H1 (cell line): ENCODE measurements at regions not wholly inside any gene's neighbourhood (a gene's known extent, or its start where the extent isn't known, plus 50 kb on each side); places are given as distances from the start of the nearest gene placed in this dataset.

ENCODE experiments used
- CTCF ChIA-PET: fragments of 300-600 bp; sonication (Branson Sonifier 250); formaldehyde crosslinking; loops from one replicate; lab custom pipeline; 2021; ENCODE audit not compliant: partially characterized antibody; lab: Charles Lee
- POLR2A ChIA-PET: fragments of 300-600 bp; sonication (Branson Sonifier 250); formaldehyde crosslinking; loops from one replicate; lab custom pipeline; 2021; ENCODE audit warnings: inconsistent platforms; ENCODE audit not compliant: partially characterized antibody; lab: Charles Lee
- DNase-seq, 2 experiments: peaks; one replicate each; pipeline versions ENCODE4 v3.0.0 to v3.0.0-alpha.2; 2010 to 2022; ENCODE audit warnings: low spot score in 2 of 2, low read depth in 1 of 2, mixed read lengths in 1 of 2
- FAIRE-seq: peaks from 2 replicates; lab custom pipeline; 2011; peaks lifted over from hg19 to GRCh38; lab: Jason Lieb, UNC
- H2AFZ ChIP-seq: 2 replicates; pipeline ENCODE4 v1.8.1; 2012; ENCODE audit warnings: low read length, inconsistent platforms
- H2AK5ac ChIP-seq: 2 replicates; pipeline ENCODE4 v1.6.1; 2013; ENCODE audit warnings: low read depth, low read length
- H2BK120ac ChIP-seq: replicated peaks from 2 replicates; pipeline ENCODE3; 2013; ENCODE audit warnings: low read depth, low read length, inconsistent platforms
- H2BK12ac ChIP-seq: 2 replicates; pipeline ENCODE4 v1.6.1; 2013; ENCODE audit warnings: low read depth, low read length
- H2BK15ac ChIP-seq: 2 replicates; pipeline ENCODE4 v1.6.1; 2013; ENCODE audit warnings: low read length
- H2BK20ac ChIP-seq: 2 replicates; pipeline ENCODE4 v1.6.1; 2013; ENCODE audit warnings: low read length
- H2BK5ac ChIP-seq: 2 replicates; pipeline ENCODE4 v1.6.1; 2013; ENCODE audit warnings: low read depth, low read length
- H3K14ac ChIP-seq: 2 replicates; pipeline ENCODE4 v1.6.1; 2013; ENCODE audit warnings: inconsistent platforms; ENCODE audit not compliant: insufficient read length
- H3K18ac ChIP-seq: 2 replicates; pipeline ENCODE4 v1.6.1; 2013; ENCODE audit warnings: low read length; ENCODE audit errors: extremely low read depth
- H3K23ac ChIP-seq: 2 replicates; pipeline ENCODE4 v1.6.1; 2013; ENCODE audit warnings: inconsistent platforms; ENCODE audit not compliant: insufficient read length
- H3K23me2 ChIP-seq: 2 replicates; pipeline ENCODE4 v1.6.1; 2013; ENCODE audit warnings: low read depth, low read length
- H3K27ac ChIP-seq: 2 replicates; pipeline ENCODE4 v1.6.1; 2011; ENCODE audit warnings: low read depth, low read length, inconsistent platforms
- H3K27me3 ChIP-seq, 4 experiments: replicated peaks in 1 of 4; 1 replicate in 1 of 4; 2 replicates in 3 of 4; pipeline versions ENCODE4 v1.6.1 to v1.8.1; 2011 to 2013; ENCODE audit warnings: low read length in 3 of 4, mild to moderate bottlenecking in 3 of 4, inconsistent platforms in 2 of 4, mixed read lengths in 2 of 4, moderate library complexity in 1 of 4; ENCODE audit not compliant: control insufficient read depth in 3 of 4, insufficient read depth in 3 of 4; ENCODE audit errors: extremely low read depth in 1 of 4
- H3K36me3 ChIP-seq, 4 experiments: 2 replicates each; pipeline versions ENCODE4 v1.6.1 to v1.8.1; 2011 to 2013; ENCODE audit warnings: mild to moderate bottlenecking in 4 of 4, low read length in 3 of 4, moderate library complexity in 2 of 4, control low read depth in 1 of 4, inconsistent platforms in 1 of 4; ENCODE audit not compliant: insufficient read depth in 4 of 4, control insufficient read depth in 2 of 4
- H3K4ac ChIP-seq: replicated peaks from 2 replicates; pipeline ENCODE3; 2013; ENCODE audit warnings: low read length, low read depth, mixed read lengths, inconsistent platforms; ENCODE audit not compliant: insufficient read length
- H3K4me1 ChIP-seq, 4 experiments: replicated peaks in 1 of 4; 1 replicate in 1 of 4; 2 replicates in 3 of 4; pipeline versions ENCODE4 v1.6.1 to v1.8.1; 2011 to 2013; ENCODE audit warnings: low read length in 3 of 4, inconsistent platforms in 2 of 4, mixed read lengths in 1 of 4; ENCODE audit not compliant: insufficient read depth in 4 of 4, control insufficient read depth in 3 of 4
- H3K4me2 ChIP-seq, 2 experiments: 2 replicates each; pipeline versions ENCODE4 v1.6.1 to v1.8.1; 2011 to 2013; ENCODE audit warnings: low read depth in 2 of 2, low read length in 2 of 2, control low read depth in 1 of 2, inconsistent platforms in 1 of 2, mild to moderate bottlenecking in 1 of 2; ENCODE audit not compliant: insufficient read depth in 1 of 2
- H3K4me3 ChIP-seq, 4 experiments: fragments of 200-600, 300-600 bp in 1 of 4; sonication (generic), shearing (Covaris generic), sonication (Bioruptor Twin) in 1 of 4; 2 replicates each; pipeline versions ENCODE4 v1.5.1 to v1.8.1; 2011 to 2016; ENCODE audit warnings: low read length in 4 of 4, low read depth in 3 of 4, control low read depth in 2 of 4, inconsistent platforms in 2 of 4, mild to moderate bottlenecking in 2 of 4, mixed read lengths in 1 of 4, moderate library complexity in 1 of 4; ENCODE audit not compliant: insufficient read depth in 2 of 4; ENCODE audit errors: extremely low read depth in 1 of 4
- H3K56ac ChIP-seq: replicated peaks from 2 replicates; pipeline ENCODE3; 2013; ENCODE audit warnings: low read depth, mild to moderate bottlenecking, mixed read lengths, low read length, inconsistent platforms; ENCODE audit not compliant: insufficient read length
- H3K79me1 ChIP-seq: 2 replicates; pipeline ENCODE4 v1.6.1; 2013; ENCODE audit warnings: low read depth, low read length, control low read depth
- H3K79me2 ChIP-seq, 2 experiments: 2 replicates each; pipeline versions ENCODE4 v1.6.1 to v1.8.1; 2012 to 2013; ENCODE audit warnings: low read length in 2 of 2, mild to moderate bottlenecking in 2 of 2, inconsistent platforms in 1 of 2; ENCODE audit not compliant: insufficient read depth in 2 of 2, control insufficient read depth in 1 of 2
- H3K9ac ChIP-seq, 4 experiments: replicated peaks in 1 of 4; 1 replicate in 1 of 4; 2 replicates in 3 of 4; pipeline versions ENCODE4 v1.6.1 to v1.8.1; 2011 to 2013; ENCODE audit warnings: low read depth in 3 of 4, low read length in 3 of 4, control low read depth in 2 of 4, mild to moderate bottlenecking in 2 of 4, moderate library complexity in 2 of 4, inconsistent platforms in 1 of 4; ENCODE audit errors: extremely low read depth in 1 of 4
- H3K9me3 ChIP-seq, 2 experiments: 2 replicates each; pipeline versions ENCODE4 v1.6.1 to v1.8.1; 2012 to 2013; ENCODE audit warnings: mild to moderate bottlenecking in 2 of 2, moderate library complexity in 2 of 2, control low read depth in 1 of 2, inconsistent platforms in 1 of 2, low read depth in 1 of 2, low read length in 1 of 2, mixed read lengths in 1 of 2; ENCODE audit not compliant: insufficient read depth in 2 of 2
- H4K20me1 ChIP-seq, 2 experiments: replicated peaks in 1 of 2; 2 replicates each; pipeline versions ENCODE3 to v1.8.1; 2011 to 2013; ENCODE audit warnings: inconsistent platforms in 2 of 2, low read length in 2 of 2, mild to moderate bottlenecking in 1 of 2; ENCODE audit not compliant: insufficient read depth in 2 of 2, control insufficient read depth in 1 of 2
- H4K5ac ChIP-seq: 2 replicates; pipeline ENCODE4 v1.6.1; 2013; ENCODE audit warnings: low read length, low read depth, mixed read lengths, inconsistent platforms; ENCODE audit not compliant: insufficient read length
- H4K8ac ChIP-seq: 2 replicates; pipeline ENCODE4 v1.8.0; 2013; ENCODE audit warnings: mild to moderate bottlenecking, moderate library complexity, low read length, inconsistent platforms; ENCODE audit not compliant: insufficient read depth; ENCODE audit errors: extremely low read depth
- H4K91ac ChIP-seq: replicated peaks from 2 replicates; pipeline ENCODE3; 2013; ENCODE audit warnings: low read length, mixed read lengths, inconsistent platforms; ENCODE audit not compliant: insufficient read length
- CTCF ChIP-seq, 3 experiments: IDR thresholded peaks; 1 replicate in 2 of 3; 2 replicates in 1 of 3; pipeline versions ENCODE4 v1.5.1 to v1.6.1; 2011; ENCODE audit warnings: low read length in 3 of 3, mild to moderate bottlenecking in 3 of 3, inconsistent platforms in 2 of 3, low read depth in 1 of 3, moderate library complexity in 1 of 3; ENCODE audit not compliant: insufficient read depth in 1 of 3; ENCODE audit errors: control extremely low read depth in 1 of 3
- JUN ChIP-seq: IDR thresholded peaks from 2 replicates; pipeline ENCODE4 v1.6.1; 2011; ENCODE audit warnings: low read depth, mild to moderate bottlenecking, improper control_type of control experiment, low read length
- MAFK ChIP-seq: IDR thresholded peaks from 2 replicates; pipeline ENCODE4 v1.6.1; 2012; ENCODE audit warnings: low read depth, mild to moderate bottlenecking, improper control_type of control experiment, low read length
- POLR2AphosphoS5 ChIP-seq: IDR thresholded peaks from 2 replicates; pipeline ENCODE4 v1.6.1; 2011; ENCODE audit warnings: low read depth, low read length
- USF2 ChIP-seq: IDR thresholded peaks from 2 replicates; pipeline ENCODE4 v1.6.1; 2011; ENCODE audit warnings: low read length, improper control_type of control experiment
- WGBS, 2 experiments: shearing (Covaris generic) in 1 of 2; methylation state at CpG; one replicate each; pipeline versions ENCODE4 v1.1.6 to v1.1.7; 2013 to 2015; ENCODE audit warnings: low lambda C conversion rate in 2 of 2, mixed read lengths in 2 of 2, inconsistent platforms in 1 of 2, low coverage in 1 of 2, missing lambda C conversion rate in 1 of 2; ENCODE audit not compliant: insufficient replicate concordance in 2 of 2, insufficient coverage in 1 of 2, insufficient read length in 1 of 2; ENCODE audit errors: extremely low coverage in 1 of 2, missing lambda C conversion rate in 1 of 2; 5-methylcytosine and 5-hydroxymethylcytosine counted together

GRCh38 chr4:124409044-124409443 lies 303.5 kb downstream of the ANKRD50 start:
- no peak overlapping the region for H4K91ac ChIP-seq
- no peak overlapping the region for H4K5ac ChIP-seq
- no peak for FAIRE-seq
- H2BK20ac ChIP-seq, result no peak overlapping the region
- no peak for TF ChIP-seq JUN
- no peak for TF ChIP-seq CTCF (IDR thresholded peaks at IDR 0.05; ENCODE audit: control extremely low read depth in 1 of 3, insufficient read depth in 1 of 3, low read depth in 1 of 3, low read length in 3 of 3)
- no peak for TF ChIP-seq USF2
- TF ChIP-seq MAFK, result no peak
- TF ChIP-seq POLR2AphosphoS5, result no peak
- no peaks in the 10 kb centered on the region for H3K4me1 ChIP-seq
- no peaks in the 10 kb centered on the region for H3K27me3 ChIP-seq
- DNase-seq, result no peak
- H3K36me3 ChIP-seq, result no peaks in the 10 kb centered on the region
- no peaks in the 10 kb centered on the region for H4K20me1 ChIP-seq
- no peak overlapping the region for H3K56ac ChIP-seq
- H3K4ac ChIP-seq, result no peak overlapping the region
- H3K9ac ChIP-seq, result no peak overlapping the region
- no peak overlapping the region for H3K4me3 ChIP-seq
- no peak overlapping the region for H2BK5ac ChIP-seq
- H4K8ac ChIP-seq, result no peak overlapping the region
- H3K9me3 ChIP-seq, result no peaks in the 10 kb centered on the region
- no peaks in the 10 kb centered on the region for H3K79me2 ChIP-seq
- no peak overlapping the region for H3K18ac ChIP-seq
- H3K23me2 ChIP-seq, result no peaks in the 10 kb centered on the region
- ChIA-PET POLR2A (no interaction called here), CTCF (no interaction called here)
- no peak overlapping the region for H3K14ac ChIP-seq
- H3K4me2 ChIP-seq, result no peak overlapping the region
- no peak overlapping the region for H3K27ac ChIP-seq
- H2AFZ ChIP-seq, result 0 out of 2 replicates have a peak overlapping the region, but pooled peaks have one; percentile 8
- no peaks in the 10 kb centered on the region for H3K79me1 ChIP-seq
- 91% methylated on average over 4 of the region's 4 CpGs; no CpG with 5 or more reads in 1 of the 2 experiments for WGBS, 2 experiments
- no peak overlapping the region for H2AK5ac ChIP-seq
- H2BK15ac ChIP-seq, result no peak overlapping the region
- H2BK12ac ChIP-seq, result no peak overlapping the region
- H3K23ac ChIP-seq, result no peak overlapping the region
- no peak overlapping the region for H2BK120ac ChIP-seq
